Peyer's patch (tissue), 4 donors: ENCODE measurements at regions not wholly inside any gene's neighbourhood (a gene's known extent, or its start where the extent isn't known, plus 50 kb on each side); places are given as distances from the start of the nearest gene placed in this dataset.

Source experiments
- DNase-seq, 3 donors: peaks; one replicate each; pipeline ENCODE4 v3.0.0-alpha.2; 2017 to 2019
- H3K27ac ChIP-seq, 4 donors: fragments of 200-600 bp; sonication (generic); one replicate each; pipeline ENCODE4 v1.5.1; 2016 to 2019
- H3K27me3 ChIP-seq, 2 donors: fragments of 200-600 bp; sonication (generic); one replicate each; pipeline ENCODE4 v1.5.1; 2019
- H3K36me3 ChIP-seq, 3 donors: fragments of 200-600 bp; sonication (generic); one replicate each; pipeline ENCODE4 v1.5.1; 2016 to 2019
- H3K4me1 ChIP-seq, 4 donors: fragments of 200-600 bp; sonication (generic); one replicate each; pipeline ENCODE4 v1.5.1; 2016 to 2019
- H3K4me3 ChIP-seq, 4 donors: fragments of 200-600 bp; sonication (generic); 1 replicate in 3 of 4; 2 replicates in 1 of 4; pipeline ENCODE4 v1.5.1; 2016 to 2019; ENCODE audit warnings: mild to moderate bottlenecking in 1 of 4
- H3K9me3 ChIP-seq, 4 donors: fragments of 200-600 bp; sonication (generic); one replicate each; pipeline ENCODE4 v1.5.1; 2016 to 2019; ENCODE audit warnings: mild to moderate bottlenecking in 1 of 4
- POLR2A ChIP-seq, 2 donors: fragments of 450-650 bp; IDR thresholded peaks; one replicate each; pipeline ENCODE4 v1.5.1; 2017; ENCODE audit warnings: antibody characterized with exemption in 2 of 2, mild to moderate bottlenecking in 2 of 2, moderate library complexity in 2 of 2
- TF ChIP-seq, protein P1 (sequence below), 6 experiments: fragments of 450-650 bp in 4 of 6; fragments of 200-600 bp in 2 of 6; sonication (generic) in 1 of 6; IDR thresholded peaks; one replicate each; pipeline ENCODE4 v1.5.1; 2017 to 2019; ENCODE audit warnings: antibody characterized with exemption in 6 of 6, mild to moderate bottlenecking in 3 of 6, moderate library complexity in 1 of 6

DNA sequence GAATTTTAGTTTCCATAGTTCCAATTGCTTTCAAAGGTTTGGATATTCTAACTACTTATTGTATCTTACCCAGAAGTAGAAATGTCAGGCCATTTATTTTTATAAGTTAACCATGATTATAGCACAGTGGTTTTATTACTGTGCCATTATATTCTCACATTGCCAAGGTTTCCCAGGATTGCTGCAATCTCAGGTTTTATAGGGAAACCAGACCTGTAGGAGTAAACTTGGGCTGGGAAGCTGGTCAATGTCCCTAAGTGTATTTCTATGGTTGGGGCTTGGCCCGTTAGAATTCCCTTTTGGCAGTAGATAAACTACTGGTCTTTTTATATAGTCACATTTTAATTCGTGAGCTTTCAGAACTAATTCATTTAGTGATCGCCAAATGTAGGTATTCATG is 396.6 kb upstream of the KCNN2 start:
- Histone ChIP-seq H3K9me3 (no peaks in the 10 kb centered on the region), H3K4me1 (no peaks in the 10 kb centered on the region), H3K4me3 (no peak overlapping the region), H3K27ac (no peak overlapping the region), H3K27me3 (no peaks in the 10 kb centered on the region), H3K36me3 (no peaks in the 10 kb centered on the region)
- no peak for TF ChIP-seq POLR2A (IDR thresholded peaks at IDR 0.05)
- TF ChIP-seq, protein P1, sequence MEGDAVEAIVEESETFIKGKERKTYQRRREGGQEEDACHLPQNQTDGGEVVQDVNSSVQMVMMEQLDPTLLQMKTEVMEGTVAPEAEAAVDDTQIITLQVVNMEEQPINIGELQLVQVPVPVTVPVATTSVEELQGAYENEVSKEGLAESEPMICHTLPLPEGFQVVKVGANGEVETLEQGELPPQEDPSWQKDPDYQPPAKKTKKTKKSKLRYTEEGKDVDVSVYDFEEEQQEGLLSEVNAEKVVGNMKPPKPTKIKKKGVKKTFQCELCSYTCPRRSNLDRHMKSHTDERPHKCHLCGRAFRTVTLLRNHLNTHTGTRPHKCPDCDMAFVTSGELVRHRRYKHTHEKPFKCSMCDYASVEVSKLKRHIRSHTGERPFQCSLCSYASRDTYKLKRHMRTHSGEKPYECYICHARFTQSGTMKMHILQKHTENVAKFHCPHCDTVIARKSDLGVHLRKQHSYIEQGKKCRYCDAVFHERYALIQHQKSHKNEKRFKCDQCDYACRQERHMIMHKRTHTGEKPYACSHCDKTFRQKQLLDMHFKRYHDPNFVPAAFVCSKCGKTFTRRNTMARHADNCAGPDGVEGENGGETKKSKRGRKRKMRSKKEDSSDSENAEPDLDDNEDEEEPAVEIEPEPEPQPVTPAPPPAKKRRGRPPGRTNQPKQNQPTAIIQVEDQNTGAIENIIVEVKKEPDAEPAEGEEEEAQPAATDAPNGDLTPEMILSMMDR (IDR thresholded peaks at IDR 0.05): no peak
- no peak for DNase-seq

DNA sequence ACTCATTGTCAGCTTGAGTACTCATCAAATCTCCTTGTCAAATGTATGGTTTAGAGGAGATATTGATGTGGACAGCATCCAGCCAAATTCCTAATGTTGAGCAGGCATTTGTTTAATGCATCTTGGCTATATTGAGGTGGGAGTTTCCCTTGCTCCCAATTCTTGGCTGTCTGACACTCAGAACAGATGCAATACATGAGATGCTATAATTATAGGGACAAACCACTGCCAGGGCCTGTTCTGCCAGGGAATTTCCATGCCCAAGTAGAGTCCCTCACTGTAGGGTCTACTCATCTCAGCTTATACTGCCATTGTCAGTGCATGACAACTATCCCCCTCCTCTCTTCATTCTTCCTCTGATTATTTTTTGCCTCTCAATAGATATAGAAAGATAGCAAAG is 392.0 kb upstream of the KCNN2 start:
- no peak for DNase-seq
- Histone ChIP-seq H3K27me3 (no peaks in the 10 kb centered on the region), H3K36me3 (no peaks in the 10 kb centered on the region), H3K4me3 (no peak overlapping the region), H3K27ac (no peak overlapping the region), H3K9me3 (no peaks in the 10 kb centered on the region), H3K4me1 (no peaks in the 10 kb centered on the region)
- TF ChIP-seq, protein P1 (IDR thresholded peaks at IDR 0.05): no peak
- no peak for TF ChIP-seq POLR2A (IDR thresholded peaks at IDR 0.05)

DNA sequence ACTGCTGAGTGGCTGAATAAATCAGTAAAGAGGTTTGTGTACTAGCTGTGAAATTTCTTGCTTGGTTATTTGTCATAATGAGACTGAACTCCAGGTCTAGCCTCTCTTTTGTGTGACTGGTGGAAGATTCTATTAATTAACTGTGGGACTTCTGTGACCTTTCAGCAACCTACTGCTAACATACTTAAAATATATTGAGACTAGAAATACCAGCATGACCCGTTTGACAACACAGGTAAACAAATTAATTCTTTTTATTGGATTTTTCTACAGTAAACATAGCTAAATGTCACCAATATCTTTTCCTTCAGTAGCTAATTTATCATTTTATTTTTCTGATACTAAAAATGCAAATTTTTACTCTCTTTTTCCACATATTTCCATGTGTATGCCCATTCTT is 390.4 kb upstream of the KCNN2 start:
- Histone ChIP-seq H3K4me3 (no peak overlapping the region), H3K4me1 (no peaks in the 10 kb centered on the region), H3K9me3 (no peaks in the 10 kb centered on the region), H3K27ac (no peak overlapping the region), H3K27me3 (no peaks in the 10 kb centered on the region), H3K36me3 (no peaks in the 10 kb centered on the region)
- no peak for DNase-seq
- no peak for TF ChIP-seq POLR2A (IDR thresholded peaks at IDR 0.05)
- TF ChIP-seq, protein P1 (IDR thresholded peaks at IDR 0.05): no peak

DNA sequence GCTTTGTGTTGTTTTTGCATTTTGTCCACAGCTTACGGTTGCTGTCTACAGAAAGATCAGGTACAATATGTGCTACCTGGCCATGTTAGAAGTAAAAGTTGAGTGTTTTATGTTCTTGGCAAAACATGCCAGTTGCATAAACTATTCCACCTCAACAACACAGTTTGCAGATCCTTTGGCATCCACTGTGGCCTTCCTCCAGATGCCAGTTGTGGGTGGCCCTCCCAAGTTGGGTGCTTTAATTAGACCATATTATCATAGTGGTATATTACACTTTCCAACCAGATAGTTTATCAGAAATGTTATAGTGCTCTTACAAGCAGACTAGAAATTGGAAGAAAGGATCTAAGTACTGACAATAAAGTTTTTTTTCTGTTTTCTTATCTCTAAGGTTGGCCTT is 386.9 kb upstream of the KCNN2 start:
- H3K27me3 ChIP-seq: no peaks in the 10 kb centered on the region
- H3K9me3 ChIP-seq: no peaks in the 10 kb centered on the region
- no peak overlapping the region for H3K4me3 ChIP-seq
- DNase-seq: no peak
- H3K27ac ChIP-seq: no peak overlapping the region
- no peaks in the 10 kb centered on the region for H3K36me3 ChIP-seq
- H3K4me1 ChIP-seq: no peaks in the 10 kb centered on the region
- TF ChIP-seq POLR2A (IDR thresholded peaks at IDR 0.05): no peak
- TF ChIP-seq, protein P1 (IDR thresholded peaks at IDR 0.05): no peak

DNA sequence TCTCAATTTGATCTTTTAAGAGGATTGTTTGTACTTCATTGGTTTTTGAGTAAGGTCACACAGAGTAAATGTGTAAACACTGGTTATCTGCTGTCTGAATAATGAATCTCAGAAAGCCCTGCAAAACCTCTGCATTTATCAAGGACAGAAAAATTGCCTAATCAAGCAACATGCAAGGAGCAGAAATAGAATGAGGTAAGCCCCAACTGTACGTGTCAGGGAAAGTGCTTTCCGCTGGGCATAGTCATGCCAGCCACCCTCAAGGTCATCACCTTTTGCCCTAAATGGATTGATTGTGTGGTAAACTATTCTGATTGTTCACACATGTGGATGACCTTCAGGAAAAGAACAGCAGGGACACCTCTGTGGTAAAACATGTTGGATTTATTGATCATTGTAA is 376.9 kb upstream of the KCNN2 start:
- Histone ChIP-seq H3K36me3 (no peaks in the 10 kb centered on the region), H3K9me3 (no peaks in the 10 kb centered on the region), H3K27ac (no peak overlapping the region), H3K4me3 (no peak overlapping the region), H3K4me1 (no peaks in the 10 kb centered on the region), H3K27me3 (no peaks in the 10 kb centered on the region)
- no peak for TF ChIP-seq POLR2A (IDR thresholded peaks at IDR 0.05)
- TF ChIP-seq, protein P1 (IDR thresholded peaks at IDR 0.05): no peak
- no peak for DNase-seq

DNA sequence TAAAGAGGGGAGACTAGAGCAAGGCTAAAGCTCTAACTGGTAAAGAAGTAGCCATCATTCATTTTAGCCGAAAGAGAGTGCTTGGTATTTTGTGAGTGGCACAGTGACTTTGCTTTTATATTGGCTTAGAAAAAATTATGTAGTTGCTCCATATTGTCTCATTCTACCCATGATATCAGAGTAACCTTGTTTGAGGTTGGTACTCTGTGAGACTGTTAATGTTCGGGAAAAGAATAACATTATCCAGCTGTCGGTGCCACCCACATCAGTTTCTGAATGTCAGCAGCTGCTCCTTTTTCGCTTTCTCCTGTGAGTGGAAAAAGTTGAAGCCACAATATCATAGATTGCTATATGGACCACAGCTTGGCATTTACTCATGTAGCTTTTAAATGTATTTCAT is 376.4 kb upstream of the KCNN2 start:
- Histone ChIP-seq H3K4me3 (no peak overlapping the region), H3K27ac (no peak overlapping the region), H3K4me1 (no peaks in the 10 kb centered on the region), H3K36me3 (no peaks in the 10 kb centered on the region), H3K9me3 (no peaks in the 10 kb centered on the region), H3K27me3 (no peaks in the 10 kb centered on the region)
- DNase-seq: no peak
- TF ChIP-seq, protein P1 (IDR thresholded peaks at IDR 0.05): no peak
- no peak for TF ChIP-seq POLR2A (IDR thresholded peaks at IDR 0.05)
